ENCODE measurements at regions not wholly inside any gene's neighbourhood (a gene's known extent, or its start where the extent isn't known, plus 50 kb on each side); places are given as distances from the start of the nearest gene placed in this dataset.
"Not testable (repeated sequence)": the region's sequence is repeated elsewhere in the genome, so short reads cannot be mapped to it uniquely, and the experiment has no call there.

DNA sequence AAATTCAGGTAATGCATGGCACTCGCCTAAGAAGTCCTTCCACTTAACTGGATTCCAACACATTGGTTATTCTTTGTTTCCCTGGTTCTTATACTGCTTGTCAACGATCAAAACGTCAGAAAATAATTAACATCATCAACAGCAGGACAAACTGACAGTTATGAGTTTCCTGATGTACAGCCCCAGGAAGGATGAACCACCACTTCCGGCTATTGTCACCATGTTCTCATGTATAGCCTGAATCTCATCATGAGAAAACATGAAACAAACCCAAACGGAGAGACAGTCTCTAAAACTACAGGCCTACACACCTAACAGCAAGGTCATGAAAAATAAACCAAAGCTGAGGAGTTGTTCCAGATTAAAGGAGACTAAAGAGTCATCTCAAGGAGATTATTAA, 60.5 kb upstream of the FBXO28 start:
- Histone ChIP-seq H3K27me3 (ENCODE audit: control insufficient read depth, insufficient read depth, low read length) (no peaks in the 10 kb centered on the region), H3K9ac (ENCODE audit: insufficient read depth, low read length) (no peak overlapping the region), H3K27ac (ENCODE audit: insufficient read depth, low read length) (no peak overlapping the region), H4K20me1 (ENCODE audit: control insufficient read depth, extremely low read depth, insufficient read depth, low read length) (no peaks in the 10 kb centered on the region), H3K4me1 (ENCODE audit: control insufficient read depth, extremely low read depth, insufficient read depth, low read length) (peaks cover 7% of the 10 kb centered on the region), H2AFZ (ENCODE audit: low read length) (no peak overlapping the region), H3K4me3 (replicated peaks in 1 of 4; ENCODE audit: control extremely low read depth in 1 of 4, insufficient read depth in 1 of 4, low read depth in 3 of 4, low read length in 4 of 4) (no peak overlapping the region), H3K79me2 (ENCODE audit: control insufficient read depth, insufficient read depth, low read length) (no peaks in the 10 kb centered on the region), H3K36me3 (ENCODE audit: control insufficient read depth, insufficient read depth, low read length) (no peaks in the 10 kb centered on the region), H3K4me2 (ENCODE audit: extremely low read depth, insufficient read depth, low read length) (no peak overlapping the region), H3K9me3 (ENCODE audit: control insufficient read depth, insufficient read depth, low read depth, low read length) (no peaks in the 10 kb centered on the region)
- TF ChIP-seq, protein P1, sequence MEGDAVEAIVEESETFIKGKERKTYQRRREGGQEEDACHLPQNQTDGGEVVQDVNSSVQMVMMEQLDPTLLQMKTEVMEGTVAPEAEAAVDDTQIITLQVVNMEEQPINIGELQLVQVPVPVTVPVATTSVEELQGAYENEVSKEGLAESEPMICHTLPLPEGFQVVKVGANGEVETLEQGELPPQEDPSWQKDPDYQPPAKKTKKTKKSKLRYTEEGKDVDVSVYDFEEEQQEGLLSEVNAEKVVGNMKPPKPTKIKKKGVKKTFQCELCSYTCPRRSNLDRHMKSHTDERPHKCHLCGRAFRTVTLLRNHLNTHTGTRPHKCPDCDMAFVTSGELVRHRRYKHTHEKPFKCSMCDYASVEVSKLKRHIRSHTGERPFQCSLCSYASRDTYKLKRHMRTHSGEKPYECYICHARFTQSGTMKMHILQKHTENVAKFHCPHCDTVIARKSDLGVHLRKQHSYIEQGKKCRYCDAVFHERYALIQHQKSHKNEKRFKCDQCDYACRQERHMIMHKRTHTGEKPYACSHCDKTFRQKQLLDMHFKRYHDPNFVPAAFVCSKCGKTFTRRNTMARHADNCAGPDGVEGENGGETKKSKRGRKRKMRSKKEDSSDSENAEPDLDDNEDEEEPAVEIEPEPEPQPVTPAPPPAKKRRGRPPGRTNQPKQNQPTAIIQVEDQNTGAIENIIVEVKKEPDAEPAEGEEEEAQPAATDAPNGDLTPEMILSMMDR (conservative IDR thresholded peaks at IDR 0.05 in 1 of 2, IDR thresholded peaks at IDR 0.05 in 1 of 2; ENCODE audit: low read depth in 1 of 2, low read length in 2 of 2), result no peak
- no peak for TF ChIP-seq EZH2 (IDR thresholded peaks at IDR 0.05; ENCODE audit: low read length, missing control alignments)
- DNase-seq (ENCODE audit: low read depth in 2 of 2), result no peak

DNA sequence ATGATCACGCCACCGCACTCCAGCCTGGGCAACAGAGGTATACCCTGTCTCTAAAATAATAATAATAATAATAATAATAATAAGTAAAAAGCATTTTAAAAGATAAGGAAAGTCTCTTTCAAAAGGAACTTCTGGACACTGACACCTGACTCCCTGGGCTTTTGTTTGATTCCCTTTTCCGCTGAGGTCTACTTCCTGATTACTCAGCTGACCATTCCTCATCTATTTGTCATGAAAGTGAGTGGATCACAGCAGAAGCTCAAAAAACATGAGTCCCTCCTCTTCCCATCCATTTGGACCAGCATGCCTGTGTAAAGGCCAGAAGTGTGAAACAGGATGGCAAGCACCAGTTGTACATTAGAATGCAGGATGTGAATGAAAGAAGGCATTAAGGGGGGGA, 61.1 kb upstream of the FBXO28 start:
- Histone ChIP-seq H3K9ac (ENCODE audit: insufficient read depth, low read length) (no peak overlapping the region), H4K20me1 (ENCODE audit: control insufficient read depth, extremely low read depth, insufficient read depth, low read length) (no peaks in the 10 kb centered on the region), H2AFZ (ENCODE audit: low read length) (peak overlapping the region; percentile 5), H3K27ac (ENCODE audit: insufficient read depth, low read length) (no peak overlapping the region), H3K4me3 (replicated peaks in 1 of 4; ENCODE audit: control extremely low read depth in 1 of 4, insufficient read depth in 1 of 4, low read depth in 3 of 4, low read length in 4 of 4) (no peak overlapping the region), H3K36me3 (ENCODE audit: control insufficient read depth, insufficient read depth, low read length) (no peaks in the 10 kb centered on the region), H3K79me2 (ENCODE audit: control insufficient read depth, insufficient read depth, low read length) (no peaks in the 10 kb centered on the region), H3K27me3 (ENCODE audit: control insufficient read depth, insufficient read depth, low read length) (no peaks in the 10 kb centered on the region), H3K4me2 (ENCODE audit: extremely low read depth, insufficient read depth, low read length) (no peak overlapping the region), H3K4me1 (ENCODE audit: control insufficient read depth, extremely low read depth, insufficient read depth, low read length) (peaks cover 7% of the 10 kb centered on the region), H3K9me3 (ENCODE audit: control insufficient read depth, insufficient read depth, low read depth, low read length) (no peaks in the 10 kb centered on the region)
- peak; percentile 37 to 76 for DNase-seq (ENCODE audit: low read depth in 2 of 2)
- TF ChIP-seq, protein P1 (conservative IDR thresholded peaks at IDR 0.05 in 1 of 2, IDR thresholded peaks at IDR 0.05 in 1 of 2; ENCODE audit: low read depth in 1 of 2, low read length in 2 of 2), result no peak
- no peak for TF ChIP-seq EZH2 (IDR thresholded peaks at IDR 0.05; ENCODE audit: low read length, missing control alignments)

DNA sequence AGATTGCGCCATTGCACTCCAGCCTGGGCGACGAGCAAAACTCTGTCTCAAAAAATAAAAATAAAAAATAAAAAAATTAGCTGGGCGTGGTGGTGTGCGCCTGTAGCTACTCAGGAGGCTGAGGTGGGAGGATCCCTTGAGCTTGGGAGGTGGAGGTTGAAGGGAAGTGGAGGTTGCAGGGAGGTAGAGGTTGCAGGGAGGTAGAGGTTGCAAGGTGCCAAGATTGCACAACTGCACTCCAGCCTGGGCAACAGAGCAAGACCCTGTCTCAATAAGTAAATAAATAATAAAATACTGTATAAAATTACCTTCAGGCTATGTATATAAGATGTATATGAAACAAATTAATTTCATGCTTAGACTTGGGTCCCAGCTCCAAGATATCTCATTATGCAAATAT, 62.1 kb upstream of the FBXO28 start:
- not testable (repeated sequence) for H3K27ac ChIP-seq (ENCODE audit: insufficient read depth, low read length); H3K36me3 ChIP-seq (ENCODE audit: control insufficient read depth, insufficient read depth, low read length); H3K79me2 ChIP-seq (ENCODE audit: control insufficient read depth, insufficient read depth, low read length); H3K27me3 ChIP-seq (ENCODE audit: control insufficient read depth, insufficient read depth, low read length); DNase-seq (ENCODE audit: low read depth in 2 of 2); H2AFZ ChIP-seq (ENCODE audit: low read length); H3K4me1 ChIP-seq (ENCODE audit: control insufficient read depth, extremely low read depth, insufficient read depth, low read length); H3K9ac ChIP-seq (ENCODE audit: insufficient read depth, low read length); H3K4me3 ChIP-seq (replicated peaks in 1 of 4; ENCODE audit: control extremely low read depth in 1 of 4, insufficient read depth in 1 of 4, low read depth in 3 of 4, low read length in 4 of 4); H4K20me1 ChIP-seq (ENCODE audit: control insufficient read depth, extremely low read depth, insufficient read depth, low read length); H3K9me3 ChIP-seq (ENCODE audit: control insufficient read depth, insufficient read depth, low read depth, low read length); H3K4me2 ChIP-seq (ENCODE audit: extremely low read depth, insufficient read depth, low read length)

DNA sequence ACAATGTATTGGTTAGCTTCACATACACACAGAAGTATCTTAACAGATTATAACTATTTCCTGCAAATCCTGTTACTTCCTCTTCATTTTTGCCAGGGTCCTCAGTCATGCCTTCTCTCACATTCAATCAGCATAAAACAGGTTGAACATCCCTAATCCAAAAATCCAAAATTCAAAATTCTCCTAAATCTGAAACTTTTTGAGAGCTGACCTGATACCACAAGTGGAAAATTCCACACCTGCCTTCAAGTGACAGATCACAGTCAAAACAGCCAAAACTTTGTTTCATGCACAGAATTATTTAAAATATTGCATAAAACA, 62.9 kb upstream of the FBXO28 start:
- Histone ChIP-seq H4K20me1 (ENCODE audit: control insufficient read depth, extremely low read depth, insufficient read depth, low read length) (no peaks in the 10 kb centered on the region), H3K36me3 (ENCODE audit: control insufficient read depth, insufficient read depth, low read length) (no peaks in the 10 kb centered on the region), H3K4me3 (replicated peaks in 1 of 4; ENCODE audit: control extremely low read depth in 1 of 4, insufficient read depth in 1 of 4, low read depth in 3 of 4, low read length in 4 of 4) (no peak overlapping the region), H3K9ac (ENCODE audit: insufficient read depth, low read length) (no peak overlapping the region), H2AFZ (ENCODE audit: low read length) (no peak overlapping the region), H3K27me3 (ENCODE audit: control insufficient read depth, insufficient read depth, low read length) (no peaks in the 10 kb centered on the region), H3K9me3 (ENCODE audit: control insufficient read depth, insufficient read depth, low read depth, low read length) (no peaks in the 10 kb centered on the region), H3K79me2 (ENCODE audit: control insufficient read depth, insufficient read depth, low read length) (no peaks in the 10 kb centered on the region), H3K27ac (ENCODE audit: insufficient read depth, low read length) (no peak overlapping the region), H3K4me2 (ENCODE audit: extremely low read depth, insufficient read depth, low read length) (no peak overlapping the region), H3K4me1 (ENCODE audit: control insufficient read depth, extremely low read depth, insufficient read depth, low read length) (peaks cover 7% of the 10 kb centered on the region)
- TF ChIP-seq, protein P1 (conservative IDR thresholded peaks at IDR 0.05 in 1 of 2, IDR thresholded peaks at IDR 0.05 in 1 of 2; ENCODE audit: low read depth in 1 of 2, low read length in 2 of 2), result no peak
- no peak for TF ChIP-seq EZH2 (IDR thresholded peaks at IDR 0.05; ENCODE audit: low read length, missing control alignments)
- no peak for DNase-seq (ENCODE audit: low read depth in 2 of 2)

Data from fibroblast of lung (primary cell).